SH-SY5Y (cell line): ENCODE measurements at regions not wholly inside any gene's neighbourhood (a gene's known extent, or its start where the extent isn't known, plus 50 kb on each side); places are given as distances from the start of the nearest gene placed in this dataset.

ENCODE experiments used
- GATA2 ChIP-seq: IDR thresholded peaks from 2 replicates; pipeline ENCODE4 v1.6.1; 2011; ENCODE audit warnings: mild to moderate bottlenecking, low read depth, low read length
- GATA3 ChIP-seq: IDR thresholded peaks from 2 replicates; pipeline ENCODE4 v1.6.1; 2011; ENCODE audit warnings: low read depth, mild to moderate bottlenecking, low read length, moderate library complexity

DNA sequence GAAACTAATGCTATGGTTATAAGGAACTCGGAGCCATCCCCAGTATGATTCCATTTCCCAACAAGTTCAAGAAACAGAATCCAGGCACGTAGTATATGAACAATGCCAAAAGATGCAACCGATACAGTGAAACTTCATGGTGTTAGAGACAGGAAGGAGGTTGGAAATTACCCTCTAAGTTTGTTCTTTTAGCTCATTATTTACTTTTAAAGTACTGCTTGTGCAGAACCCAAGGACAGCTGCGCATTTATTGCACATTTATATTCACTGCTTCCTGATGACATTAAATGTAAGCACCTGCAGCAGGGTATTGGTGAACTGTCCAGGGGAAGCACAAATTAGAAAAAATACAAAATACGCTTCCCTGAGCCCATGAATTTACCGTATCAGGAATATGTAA is 63.0 kb upstream of the CYP1B1 start:
- TF ChIP-seq GATA2 (no peak), GATA3 (no peak)
